ENCODE measurements at regions not wholly inside any gene's neighbourhood (a gene's known extent, or its start where the extent isn't known, plus 50 kb on each side); places are given as distances from the start of the nearest gene placed in this dataset.

DNA sequence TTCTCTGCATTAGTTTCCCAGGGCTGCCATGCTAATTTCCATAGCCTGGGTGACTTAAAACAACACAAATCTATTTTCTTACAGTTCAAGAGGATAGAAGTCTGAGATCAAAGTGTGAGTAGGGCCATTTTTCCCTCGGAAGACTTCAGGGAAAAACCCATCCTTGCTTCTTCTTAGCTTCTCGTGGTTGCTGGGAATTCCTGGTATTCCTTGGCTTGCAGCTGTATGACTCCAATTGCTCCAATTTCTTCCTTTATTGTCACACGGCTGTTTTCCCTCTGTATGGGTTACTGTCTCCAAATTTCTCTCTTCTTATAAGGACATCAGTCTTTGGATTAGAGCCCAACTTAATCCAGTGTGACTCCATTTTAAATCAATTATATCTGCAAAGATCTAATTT, 128.4 kb upstream of the JAG1 start:
- no peak overlapping the region for H2AFZ ChIP-seq (ENCODE audit: low read length)
- no peaks in the 10 kb centered on the region for H3K9me2 ChIP-seq (ENCODE audit: insufficient read depth, low read length)
- no peak overlapping the region for H3K27ac ChIP-seq (ENCODE audit: low read depth, low read length, poor library complexity, severe bottlenecking)
- H3K4me3 ChIP-seq (ENCODE audit: low read depth, low read length, poor library complexity, severe bottlenecking) = no peak overlapping the region
- H3K9me3 ChIP-seq (ENCODE audit: low read length) = no peaks in the 10 kb centered on the region
- H3K36me3 ChIP-seq (ENCODE audit: insufficient read depth, low read length) = no peaks in the 10 kb centered on the region
- H4K20me1 ChIP-seq (ENCODE audit: insufficient read depth, low read length) = no peaks in the 10 kb centered on the region
- POLR2A ChIA-PET = no interaction called here
- H3K79me2 ChIP-seq (ENCODE audit: insufficient read depth, low read depth, low read length) = no peaks in the 10 kb centered on the region
- TF ChIP-seq, protein P1, sequence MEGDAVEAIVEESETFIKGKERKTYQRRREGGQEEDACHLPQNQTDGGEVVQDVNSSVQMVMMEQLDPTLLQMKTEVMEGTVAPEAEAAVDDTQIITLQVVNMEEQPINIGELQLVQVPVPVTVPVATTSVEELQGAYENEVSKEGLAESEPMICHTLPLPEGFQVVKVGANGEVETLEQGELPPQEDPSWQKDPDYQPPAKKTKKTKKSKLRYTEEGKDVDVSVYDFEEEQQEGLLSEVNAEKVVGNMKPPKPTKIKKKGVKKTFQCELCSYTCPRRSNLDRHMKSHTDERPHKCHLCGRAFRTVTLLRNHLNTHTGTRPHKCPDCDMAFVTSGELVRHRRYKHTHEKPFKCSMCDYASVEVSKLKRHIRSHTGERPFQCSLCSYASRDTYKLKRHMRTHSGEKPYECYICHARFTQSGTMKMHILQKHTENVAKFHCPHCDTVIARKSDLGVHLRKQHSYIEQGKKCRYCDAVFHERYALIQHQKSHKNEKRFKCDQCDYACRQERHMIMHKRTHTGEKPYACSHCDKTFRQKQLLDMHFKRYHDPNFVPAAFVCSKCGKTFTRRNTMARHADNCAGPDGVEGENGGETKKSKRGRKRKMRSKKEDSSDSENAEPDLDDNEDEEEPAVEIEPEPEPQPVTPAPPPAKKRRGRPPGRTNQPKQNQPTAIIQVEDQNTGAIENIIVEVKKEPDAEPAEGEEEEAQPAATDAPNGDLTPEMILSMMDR (conservative IDR thresholded peaks at IDR 0.05; ENCODE audit: low read length) = no peak
- TF ChIP-seq EZH2phosphoT487 (IDR thresholded peaks at IDR 0.05; ENCODE audit: borderline replicate concordance, low read depth, low read length) = no peak
- intact Hi-C loops (cut with micrococcal nuclease; ENCODE audit: unreplicated experiment) = no loop called here
- no peaks in the 10 kb centered on the region for H3K4me1 ChIP-seq (ENCODE audit: insufficient read depth, low read length, poor library complexity, severe bottlenecking)
- DNase-seq (ENCODE audit: low spot score) = no peak
- no TSS peak for BruUV-seq (replicated peaks)
- CTCF ChIA-PET (ENCODE audit: unreplicated experiment) = no interaction called here
- no peak overlapping the region for H3K4me2 ChIP-seq (ENCODE audit: low read length)

DNA sequence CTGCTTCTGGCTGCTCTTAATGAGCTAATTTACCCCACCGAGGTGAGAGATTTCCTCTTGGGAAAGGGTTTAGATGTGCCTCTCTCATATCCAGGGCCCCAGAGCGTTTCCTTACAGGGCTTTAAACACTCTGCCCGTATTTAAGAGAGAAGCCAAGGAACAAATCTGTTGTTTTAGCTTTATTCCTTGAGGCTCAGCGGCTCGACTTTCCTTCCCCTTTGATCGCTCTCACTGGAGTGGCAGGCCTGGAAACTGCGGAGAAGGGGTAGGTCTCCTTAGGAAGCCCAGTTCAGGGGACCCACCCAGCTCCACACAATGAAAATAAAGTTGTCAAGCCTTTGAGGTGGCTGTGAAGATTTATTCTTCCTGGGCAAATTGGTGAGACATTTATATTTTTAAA, 132.0 kb upstream of the JAG1 start:
- CTCF ChIA-PET (ENCODE audit: unreplicated experiment) = no interaction called here
- H2AFZ ChIP-seq (ENCODE audit: low read length) = no peak overlapping the region

DNA sequence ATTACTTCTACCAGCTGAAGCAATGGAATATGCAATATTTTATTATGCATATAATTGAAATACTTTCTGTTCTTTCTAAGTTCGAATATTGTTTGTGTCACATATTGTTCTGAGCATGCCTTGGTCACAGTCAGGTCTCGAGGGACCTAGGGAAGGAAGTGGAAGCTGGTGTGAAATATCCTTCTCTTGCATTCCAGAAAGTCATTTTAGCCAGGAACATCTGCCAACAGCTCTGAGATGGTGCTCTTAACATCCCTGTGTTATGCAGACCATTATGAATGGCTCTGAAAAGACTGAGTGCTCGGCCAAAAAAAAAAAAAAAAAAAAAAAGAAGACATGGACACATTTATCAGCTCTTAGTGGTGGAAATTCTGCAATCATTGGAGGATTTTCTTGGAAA, 132.7 kb upstream of the JAG1 start:
- H4K20me1 ChIP-seq (ENCODE audit: insufficient read depth, low read length) = no peaks in the 10 kb centered on the region
- no peaks in the 10 kb centered on the region for H3K9me3 ChIP-seq (ENCODE audit: low read length)
- H3K4me2 ChIP-seq (ENCODE audit: low read length) = no peak overlapping the region
- no peaks in the 10 kb centered on the region for H3K79me2 ChIP-seq (ENCODE audit: insufficient read depth, low read depth, low read length)
- H2AFZ ChIP-seq (ENCODE audit: low read length) = no peak overlapping the region
- intact Hi-C loops (cut with micrococcal nuclease; ENCODE audit: unreplicated experiment) = no loop called here
- no peaks in the 10 kb centered on the region for H3K4me1 ChIP-seq (ENCODE audit: insufficient read depth, low read length, poor library complexity, severe bottlenecking)
- H3K36me3 ChIP-seq (ENCODE audit: insufficient read depth, low read length) = no peaks in the 10 kb centered on the region
- no peak for DNase-seq (ENCODE audit: low spot score)
- H3K9me2 ChIP-seq (ENCODE audit: insufficient read depth, low read length) = no peaks in the 10 kb centered on the region
- TF ChIP-seq EZH2phosphoT487 (IDR thresholded peaks at IDR 0.05; ENCODE audit: borderline replicate concordance, low read depth, low read length) = no peak
- TF ChIP-seq, protein P1 (conservative IDR thresholded peaks at IDR 0.05; ENCODE audit: low read length) = no peak
- no peak overlapping the region for H3K27ac ChIP-seq (ENCODE audit: low read depth, low read length, poor library complexity, severe bottlenecking)
- POLR2A ChIA-PET = interaction anchor here (0.7 kb wide), 1 partner anchor 10 kb away, joined by 5 read pairs; no protein-coding TSS in a partner anchor
- CTCF ChIA-PET (ENCODE audit: unreplicated experiment) = no interaction called here
- BruUV-seq (replicated peaks) = no TSS peak
- no peak overlapping the region for H3K4me3 ChIP-seq (ENCODE audit: low read depth, low read length, poor library complexity, severe bottlenecking)

More for the DNA sequence above, 132.0 kb upstream of the JAG1 start:
- Histone ChIP-seq H3K9me2 (ENCODE audit: insufficient read depth, low read length) (no peaks in the 10 kb centered on the region), H3K9me3 (ENCODE audit: low read length) (no peaks in the 10 kb centered on the region), H3K4me3 (ENCODE audit: low read depth, low read length, poor library complexity, severe bottlenecking) (no peak overlapping the region), H3K4me1 (ENCODE audit: insufficient read depth, low read length, poor library complexity, severe bottlenecking) (no peaks in the 10 kb centered on the region), H3K27ac (ENCODE audit: low read depth, low read length, poor library complexity, severe bottlenecking) (no peak overlapping the region), H3K36me3 (ENCODE audit: insufficient read depth, low read length) (no peaks in the 10 kb centered on the region), H3K79me2 (ENCODE audit: insufficient read depth, low read depth, low read length) (no peaks in the 10 kb centered on the region), H4K20me1 (ENCODE audit: insufficient read depth, low read length) (no peaks in the 10 kb centered on the region), H3K4me2 (ENCODE audit: low read length) (no peak overlapping the region)
- intact Hi-C loops (cut with micrococcal nuclease; ENCODE audit: unreplicated experiment) = no loop called here
- BruUV-seq (replicated peaks) = no TSS peak
- TF ChIP-seq, protein P1 (conservative IDR thresholded peaks at IDR 0.05; ENCODE audit: low read length) = no peak
- TF ChIP-seq EZH2phosphoT487 (IDR thresholded peaks at IDR 0.05; ENCODE audit: borderline replicate concordance, low read depth, low read length) = no peak
- POLR2A ChIA-PET = interaction anchor here (0.6 kb wide), 1 partner anchor 1333 kb away, joined by 10 read pairs; no protein-coding TSS in a partner anchor
- DNase-seq (ENCODE audit: low spot score) = no peak
